Tibial nerve (tissue), 3 donors: ENCODE measurements at regions not wholly inside any gene's neighbourhood (a gene's known extent, or its start where the extent isn't known, plus 50 kb on each side); places are given as distances from the start of the nearest gene placed in this dataset.

ENCODE experiments used
- CTCF ChIP-seq, 5 experiments: fragments of 200-600 bp in 3 of 5; fragments of 450-650 bp in 2 of 5; sonication (generic) in 3 of 5; IDR thresholded peaks; one replicate each; pipeline ENCODE4 v1.5.1; 2016 to 2019; ENCODE audit warnings: antibody characterized with exemption in 5 of 5, mild to moderate bottlenecking in 3 of 5, moderate library complexity in 2 of 5
- POLR2A ChIP-seq, 2 donors: fragments of 450-650 bp; IDR thresholded peaks; one replicate each; pipeline ENCODE4 v1.6.1; 2017; ENCODE audit warnings: antibody characterized with exemption in 2 of 2, mild to moderate bottlenecking in 2 of 2, moderate library complexity in 2 of 2

GRCh38 chr11:26105762-26106423 is 226.0 kb upstream of the ANO3 start:
- TF ChIP-seq CTCF (IDR thresholded peaks at IDR 0.05) (no peak), POLR2A (IDR thresholded peaks at IDR 0.05) (no peak)
